HEK293 (cell line): ENCODE measurements at regions not wholly inside any gene's neighbourhood (a gene's known extent, or its start where the extent isn't known, plus 50 kb on each side); places are given as distances from the start of the nearest gene placed in this dataset.

Experiments
- ATF2 ChIP-seq: fragments of 450-650 bp; formaldehyde crosslinking; IDR thresholded peaks from 2 replicates; pipeline ENCODE4 v1.5.1; 2016; ENCODE audit warnings: missing biosample characterization, missing genetic modification characterization, low read depth
- CTCF ChIP-seq: fragments of 450-650 bp; formaldehyde crosslinking; IDR thresholded peaks from 2 replicates; pipeline ENCODE4 v1.5.1; 2016; ENCODE audit warnings: missing biosample characterization, missing genetic modification characterization
- GFI1B ChIP-seq: fragments of 450-650 bp; formaldehyde crosslinking; IDR thresholded peaks from 2 replicates; pipeline ENCODE4 v1.5.1; 2016; ENCODE audit warnings: missing biosample characterization, missing genetic modification characterization
- GLIS1 ChIP-seq: fragments of 450-650 bp; formaldehyde crosslinking; IDR thresholded peaks from 2 replicates; pipeline ENCODE4 v1.5.1; 2016; ENCODE audit warnings: missing biosample characterization, missing genetic modification characterization
- HOXA7 ChIP-seq: sonication (generic); formaldehyde crosslinking; IDR thresholded peaks from 2 replicates; pipeline ENCODE4 v1.8.1; 2022; ENCODE audit warnings: missing genetic modification reagents, borderline replicate concordance
- ZFP69B ChIP-seq: fragments of 450-650 bp; formaldehyde crosslinking; IDR thresholded peaks from 2 replicates; pipeline ENCODE4 v1.5.1; 2016; ENCODE audit warnings: missing biosample characterization, missing genetic modification characterization
- ZNF221 ChIP-seq: fragments of 450-650 bp; formaldehyde crosslinking; IDR thresholded peaks from 2 replicates; pipeline ENCODE4 v1.5.1; 2017; ENCODE audit warnings: missing biosample characterization, missing genetic modification characterization, borderline replicate concordance
- ZNF274 ChIP-seq, 2 experiments: fragments of 200-500 bp in 1 of 2; fragments of 450-650 bp in 1 of 2; sonication (Bioruptor generic) in 1 of 2; formaldehyde crosslinking in 1 of 2; IDR thresholded peaks; 2 replicates each; pipeline versions ENCODE4 v1.5.1 to v1.6.1; 2014 to 2016; ENCODE audit warnings: borderline replicate concordance in 1 of 2, inconsistent platforms in 1 of 2, low read length in 1 of 2, missing biosample characterization in 1 of 2, missing genetic modification characterization in 1 of 2
- ZNF629 ChIP-seq: fragments of 450-650 bp; formaldehyde crosslinking; IDR thresholded peaks from 2 replicates; pipeline ENCODE4 v1.5.1; 2017; ENCODE audit warnings: missing biosample characterization, missing genetic modification characterization
- ZNF776 ChIP-seq: fragments of 450-650 bp; formaldehyde crosslinking; IDR thresholded peaks from 2 replicates; pipeline ENCODE4 v1.5.0; 2017; ENCODE audit warnings: missing biosample characterization, missing genetic modification characterization, borderline replicate concordance
- ZNF837 ChIP-seq: fragments of 450-650 bp; formaldehyde crosslinking; IDR thresholded peaks from 2 replicates; pipeline ENCODE4 v1.5.1; 2016; ENCODE audit warnings: missing biosample characterization, missing genetic modification characterization
- TF ChIP-seq, protein P1 (sequence below): fragments of 450-650 bp; formaldehyde crosslinking; IDR thresholded peaks from 2 replicates; pipeline ENCODE4 v1.5.1; 2016; ENCODE audit warnings: missing biosample characterization, missing genetic modification characterization, low read depth

- TF ChIP-seq, protein P1, sequence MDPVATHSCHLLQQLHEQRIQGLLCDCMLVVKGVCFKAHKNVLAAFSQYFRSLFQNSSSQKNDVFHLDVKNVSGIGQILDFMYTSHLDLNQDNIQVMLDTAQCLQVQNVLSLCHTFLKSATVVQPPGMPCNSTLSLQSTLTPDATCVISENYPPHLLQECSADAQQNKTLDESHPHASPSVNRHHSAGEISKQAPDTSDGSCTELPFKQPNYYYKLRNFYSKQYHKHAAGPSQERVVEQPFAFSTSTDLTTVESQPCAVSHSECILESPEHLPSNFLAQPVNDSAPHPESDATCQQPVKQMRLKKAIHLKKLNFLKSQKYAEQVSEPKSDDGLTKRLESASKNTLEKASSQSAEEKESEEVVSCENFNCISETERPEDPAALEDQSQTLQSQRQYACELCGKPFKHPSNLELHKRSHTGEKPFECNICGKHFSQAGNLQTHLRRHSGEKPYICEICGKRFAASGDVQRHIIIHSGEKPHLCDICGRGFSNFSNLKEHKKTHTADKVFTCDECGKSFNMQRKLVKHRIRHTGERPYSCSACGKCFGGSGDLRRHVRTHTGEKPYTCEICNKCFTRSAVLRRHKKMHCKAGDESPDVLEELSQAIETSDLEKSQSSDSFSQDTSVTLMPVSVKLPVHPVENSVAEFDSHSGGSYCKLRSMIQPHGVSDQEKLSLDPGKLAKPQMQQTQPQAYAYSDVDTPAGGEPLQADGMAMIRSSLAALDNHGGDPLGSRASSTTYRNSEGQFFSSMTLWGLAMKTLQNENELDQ (tag by site-specific recombination) = no peak
- no peak for TF ChIP-seq ZNF837 (tag by site-specific recombination)
- TF ChIP-seq CTCF = no peak
- TF ChIP-seq ZNF629 (tag by site-specific recombination) = no peak
- TF ChIP-seq ATF2 (tag by site-specific recombination) = no peak
- TF ChIP-seq ZNF776 = no peak
- no peak for TF ChIP-seq ZNF274 (IDR thresholded peaks at IDR 0.05; ENCODE audit: low read length)
- no peak for TF ChIP-seq ZNF274 (tag by site-specific recombination; IDR thresholded peaks at IDR 0.05; ENCODE audit: borderline replicate concordance)
- no peak for TF ChIP-seq HOXA7
- TF ChIP-seq GLIS1 (tag by site-specific recombination) = no peak
- TF ChIP-seq ZNF221 (tag by site-specific recombination) = no peak
- TF ChIP-seq ZFP69B (tag by site-specific recombination) = no peak
- no peak for TF ChIP-seq GFI1B (tag by site-specific recombination)
Observed at GRCh38 chr1:215007880-215008279, 74.7 kb upstream of the KCNK2 start.
